Hematopoietic multipotent progenitor cell treated with erythropoietin and hydrocortisone succinate and interleukin-3 and kit ligand, for 4 days (in vitro differentiated cells): ENCODE measurements at regions not wholly inside any gene's neighbourhood (a gene's known extent, or its start where the extent isn't known, plus 50 kb on each side); places are given as distances from the start of the nearest gene placed in this dataset.

Experiments used
- DNase-seq: peaks from one replicate; pipeline ENCODE4 v3.0.0-alpha.2; 2015

GRCh38 chr9:99595796-99596195 is 225.9 kb upstream of the NR4A3 start:
- peak; percentile 66 for DNase-seq

GRCh38 chr9:99601571-99602111 is 220.0 kb upstream of the NR4A3 start:
- DNase-seq, result peak; percentile 18

GRCh38 chr9:99602854-99603253 is 218.8 kb upstream of the NR4A3 start:
- DNase-seq, result no peak

DNA sequence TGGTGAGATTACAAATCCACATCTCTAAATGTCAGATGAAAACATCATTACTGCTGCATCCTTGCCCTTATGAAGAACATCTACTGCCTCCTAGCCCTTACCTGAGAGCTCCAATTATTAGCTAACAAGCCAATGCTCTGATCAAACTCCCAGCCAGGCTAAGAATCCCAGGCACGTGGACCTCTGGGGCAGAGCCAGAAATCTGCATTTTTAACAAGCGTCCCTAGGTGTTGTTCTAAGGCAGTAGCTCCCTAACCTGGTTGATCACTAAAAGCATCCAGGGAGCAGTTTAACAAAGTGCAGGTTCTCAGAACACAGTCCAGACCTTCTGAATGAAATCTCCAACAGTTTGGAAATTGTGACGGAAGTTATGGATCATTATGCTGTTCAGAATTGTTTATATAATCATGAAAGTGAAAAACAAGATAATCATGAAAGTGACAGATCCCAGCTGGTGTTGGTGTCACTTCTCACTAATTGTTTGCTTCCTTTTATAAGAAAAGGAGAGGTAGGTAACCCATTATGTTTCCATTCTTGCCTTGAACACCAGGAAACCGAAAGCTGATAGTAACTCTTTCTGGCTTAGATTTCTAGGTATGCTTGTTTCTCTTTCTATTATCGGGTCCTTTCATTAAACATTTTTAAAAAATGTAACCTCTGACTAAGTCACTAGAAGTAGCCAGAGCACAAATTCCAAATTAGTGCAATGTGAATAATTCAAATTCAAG is 216.5 kb upstream of the NR4A3 start:
- DNase-seq, result no peak

GRCh38 chr9:99606296-99606695 is 215.4 kb upstream of the NR4A3 start:
- no peak for DNase-seq

GRCh38 chr9:99606957-99607356 is 214.7 kb upstream of the NR4A3 start:
- DNase-seq, result no peak

DNA sequence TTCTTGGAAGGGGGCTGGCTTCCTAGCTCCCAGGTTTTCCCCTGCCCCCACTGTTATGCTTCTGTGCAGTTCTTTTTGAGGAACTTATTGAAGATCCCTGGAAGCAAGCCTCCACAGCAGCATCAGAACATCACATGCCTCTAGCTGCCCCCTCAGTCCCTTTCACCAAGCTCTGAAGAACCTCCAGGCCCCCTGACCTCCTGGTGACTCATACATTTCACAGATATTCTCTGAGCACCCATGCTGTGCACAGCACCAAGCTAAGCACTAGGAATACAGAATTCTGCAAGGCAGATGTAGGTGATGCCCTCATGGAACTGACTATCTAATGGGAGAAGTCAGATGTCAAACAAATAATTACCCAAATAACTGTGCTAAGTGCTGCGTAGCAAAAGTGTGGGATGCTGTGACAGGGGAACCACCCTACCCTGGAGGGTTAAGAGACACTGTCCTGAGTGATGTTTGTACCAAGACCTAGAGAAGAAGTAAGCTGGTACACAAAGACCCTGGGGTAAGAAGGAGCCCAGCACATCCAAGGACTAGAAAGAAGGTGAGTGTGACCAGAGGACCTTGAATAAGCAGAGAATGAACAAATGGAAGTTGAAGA is 213.7 kb upstream of the NR4A3 start:
- no peak for DNase-seq

DNA sequence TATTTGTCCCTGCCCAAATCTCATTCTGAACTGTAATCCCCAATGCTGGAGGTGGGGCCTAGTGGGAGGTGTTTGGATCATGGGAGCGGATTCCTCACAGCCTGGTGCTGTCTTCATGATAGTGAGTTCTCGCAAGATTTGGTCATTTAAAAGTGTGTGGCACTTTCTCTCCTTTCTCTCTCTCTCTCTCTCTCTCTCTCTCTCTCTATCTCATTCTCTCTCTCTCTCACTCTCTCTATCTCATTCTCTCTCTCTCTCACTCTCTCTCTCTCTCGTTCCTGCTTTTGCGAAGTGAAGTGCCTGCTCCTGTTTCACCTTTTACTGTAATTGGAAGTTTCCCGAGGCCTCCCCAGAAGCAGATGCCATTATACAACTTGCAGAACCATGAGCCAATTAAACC is 207.3 kb upstream of the NR4A3 start:
- no peak for DNase-seq

- no peak for DNase-seq
Observed at GRCh38 chr9:99621040-99621439, 200.6 kb upstream of the NR4A3 start.

DNA sequence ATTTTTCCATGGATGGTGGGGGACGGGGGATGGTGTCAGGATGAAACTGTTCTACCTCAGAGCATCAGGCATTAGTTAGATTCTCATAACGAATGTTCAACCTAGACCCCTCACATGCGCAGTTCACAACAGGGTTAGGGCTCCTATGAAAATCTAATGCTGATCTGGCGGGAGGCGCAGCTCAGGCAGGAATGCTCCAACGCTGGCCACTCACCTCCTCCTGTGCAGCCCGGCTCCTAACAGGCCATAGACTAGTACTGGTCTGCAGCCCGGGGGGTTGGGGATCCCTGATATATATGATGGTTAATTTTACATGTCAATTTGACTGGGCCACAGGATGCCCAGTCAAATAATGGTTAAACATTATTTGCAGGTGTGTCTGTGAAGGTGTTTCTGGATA is 199.0 kb upstream of the NR4A3 start:
- DNase-seq, result no peak

- DNase-seq, result no peak
Observed at GRCh38 chr9:99623780-99624364, 197.8 kb upstream of the NR4A3 start.

GRCh38 chr9:99624499-99625233 is 197.0 kb upstream of the NR4A3 start:
- no peak for DNase-seq

DNA sequence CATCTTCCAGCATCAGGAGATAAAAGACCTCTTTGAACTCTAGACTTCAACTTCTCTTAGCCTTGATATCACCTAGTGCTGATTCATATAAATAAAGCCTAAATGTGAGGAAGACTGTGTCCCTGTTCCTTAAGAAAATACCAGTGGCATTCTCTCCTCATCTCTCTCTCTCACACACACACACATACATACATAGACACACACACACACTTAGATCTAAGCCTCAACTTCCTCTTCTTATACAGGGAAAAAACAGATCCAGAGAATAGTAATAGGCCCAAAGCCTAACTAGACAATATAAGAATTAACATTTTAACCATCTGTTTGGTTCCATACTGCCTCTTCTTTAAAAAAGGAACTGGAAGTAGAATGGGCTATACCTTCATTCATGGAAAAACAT is 195.3 kb upstream of the NR4A3 start:
- peak; percentile 43 for DNase-seq

- DNase-seq, result no peak
Observed at GRCh38 chr9:99628285-99628684, 193.4 kb upstream of the NR4A3 start.

DNA sequence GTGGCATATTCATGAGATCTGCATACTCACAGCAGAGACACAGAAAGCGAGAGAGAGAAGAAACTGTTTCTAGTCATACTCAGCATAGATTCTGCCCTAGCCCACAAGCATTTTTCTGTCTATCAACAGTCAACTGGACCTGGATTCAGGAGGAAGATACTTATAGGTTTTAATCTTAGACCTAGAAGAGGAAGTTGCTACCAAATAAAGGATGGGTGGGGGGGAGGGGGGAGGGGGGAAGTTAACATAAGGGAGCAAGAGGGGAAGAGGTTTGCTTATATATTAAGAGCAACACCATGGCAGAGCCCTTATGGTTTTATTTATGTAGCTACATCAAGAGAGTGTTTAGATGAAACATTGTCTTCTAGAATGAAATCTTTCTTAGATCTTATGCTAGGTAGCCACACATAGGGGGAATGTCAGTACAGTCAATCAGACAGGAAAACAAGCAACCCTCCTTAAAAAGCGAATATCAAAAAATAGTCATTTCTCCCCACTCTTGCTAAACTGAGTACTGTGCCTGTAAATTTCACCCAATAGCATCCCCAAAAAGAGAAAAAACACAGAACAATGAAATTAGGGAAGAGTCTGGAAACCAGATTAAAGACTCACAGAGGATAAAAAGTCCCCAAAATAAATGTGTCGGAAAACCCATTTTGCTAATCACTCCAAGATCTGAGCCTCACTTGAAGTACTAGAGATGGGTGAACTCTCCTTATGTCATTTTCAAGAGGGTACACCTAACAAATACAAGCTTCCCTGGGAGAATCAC is 192.7 kb upstream of the NR4A3 start:
- peak; percentile 39 for DNase-seq

GRCh38 chr9:99632349-99633038 is 189.2 kb upstream of the NR4A3 start:
- DNase-seq, result no peak

- no peak for DNase-seq
Observed at GRCh38 chr9:99633265-99633664, 188.4 kb upstream of the NR4A3 start.

DNA sequence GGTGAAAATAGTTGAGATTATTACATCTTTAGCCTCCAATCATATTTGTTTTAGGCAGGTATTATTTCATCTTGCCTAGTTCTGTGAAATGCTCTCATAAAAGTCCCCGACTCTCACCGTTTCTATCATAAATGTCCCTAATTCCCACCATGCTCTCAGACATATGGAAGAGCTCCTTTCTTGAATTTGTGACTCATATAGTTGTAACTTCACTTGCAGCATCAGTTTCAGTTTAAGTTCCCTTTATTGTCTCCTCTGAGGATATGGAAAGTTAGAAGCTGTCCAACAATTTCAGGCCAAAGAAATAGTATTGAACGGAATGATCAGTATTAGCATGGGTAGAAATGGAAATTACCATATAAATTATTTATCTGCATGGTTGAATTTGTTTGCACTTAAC is 187.5 kb upstream of the NR4A3 start:
- DNase-seq, result no peak

DNA sequence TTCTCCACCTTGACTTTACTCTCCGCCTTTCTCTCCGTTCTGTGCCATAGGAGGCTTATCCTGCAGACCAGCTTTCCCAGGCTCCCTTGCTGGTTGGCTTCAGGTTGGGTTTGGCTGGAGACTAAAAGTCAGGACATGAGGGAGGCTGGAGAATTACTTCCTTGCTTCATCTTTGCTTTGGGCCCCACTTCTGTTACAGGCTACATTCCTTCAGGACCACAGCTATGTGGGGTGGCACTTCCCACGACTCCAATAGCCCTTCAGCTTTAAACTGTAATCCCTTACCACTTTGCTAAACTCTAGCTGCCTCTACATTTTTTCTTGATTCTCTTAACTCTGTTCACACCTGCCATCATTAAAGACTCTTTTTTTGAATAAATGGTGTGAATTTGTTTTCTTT is 186.7 kb upstream of the NR4A3 start:
- no peak for DNase-seq

DNA sequence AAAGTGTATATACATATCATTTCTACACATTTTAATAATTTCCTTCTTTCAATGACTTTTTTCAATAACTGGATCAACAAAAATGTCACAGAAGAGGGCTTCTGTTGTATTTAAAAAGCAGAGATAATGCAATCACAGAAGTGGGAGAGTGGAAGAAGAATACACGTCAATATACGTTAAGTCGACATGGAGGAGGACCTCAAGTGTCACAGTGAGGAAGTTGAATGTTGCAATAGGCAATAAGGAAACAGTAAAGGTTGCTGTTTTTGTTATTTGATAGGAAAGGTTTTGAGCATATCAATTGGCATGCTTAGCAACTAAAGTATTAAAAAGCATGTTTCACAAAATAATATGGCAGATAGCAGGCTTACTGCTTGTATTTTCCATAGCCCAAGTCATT is 184.0 kb upstream of the NR4A3 start:
- peak; percentile 8 for DNase-seq

GRCh38 chr9:99638971-99639370 is 182.7 kb upstream of the NR4A3 start:
- DNase-seq, result no peak

DNA sequence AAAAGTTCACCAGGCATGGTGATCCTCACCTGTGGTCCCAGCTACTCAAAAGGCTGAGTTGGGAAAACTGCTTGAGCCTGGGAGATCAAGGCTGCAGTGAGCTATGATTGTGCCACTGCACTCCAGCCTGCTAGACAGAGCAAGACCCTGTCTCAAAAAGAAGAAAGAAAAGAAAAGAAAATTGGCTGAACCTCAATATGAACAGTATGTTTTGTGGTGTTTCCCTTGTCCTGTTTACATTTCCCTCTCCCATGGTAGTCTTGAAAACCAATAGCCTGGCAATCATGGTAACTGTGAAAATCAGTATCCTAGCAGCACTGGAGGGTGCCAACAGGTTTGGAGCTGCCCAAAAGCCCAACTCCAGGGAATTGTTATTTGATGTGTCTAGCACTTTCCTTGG is 174.1 kb upstream of the NR4A3 start:
- no peak for DNase-seq
